ENCODE measurements at regions not wholly inside any gene's neighbourhood (a gene's known extent, or its start where the extent isn't known, plus 50 kb on each side); places are given as distances from the start of the nearest gene placed in this dataset.
A peak's percentile ranks its signal among the peaks of the same experiment; 100 is the strongest.

GRCh38 chr12:73731658-73732057 lies 806.0 kb upstream of the ATXN7L3B start:
- H3K4me1 ChIP-seq (ENCODE audit: control insufficient read depth in 4 of 4, insufficient read depth in 4 of 4, low read length in 3 of 4): no peaks in the 10 kb centered on the region
- H3K27ac ChIP-seq (ENCODE audit: low read depth in 1 of 2, low read length in 2 of 2): no peak overlapping the region
- H3K27me3 ChIP-seq (ENCODE audit: control insufficient read depth in 4 of 4, insufficient read depth in 4 of 4, low read length in 3 of 4): no peaks in the 10 kb centered on the region
- WGBS: 69% methylated on average over 1 of the region's 1 CpG
- TF ChIP-seq JUND (IDR thresholded peaks at IDR 0.05): no peak
- no peak for TF ChIP-seq HNF4G (IDR thresholded peaks at IDR 0.05)
- no peak for TF ChIP-seq MAX (IDR thresholded peaks at IDR 0.05)
- TF ChIP-seq, protein P1, sequence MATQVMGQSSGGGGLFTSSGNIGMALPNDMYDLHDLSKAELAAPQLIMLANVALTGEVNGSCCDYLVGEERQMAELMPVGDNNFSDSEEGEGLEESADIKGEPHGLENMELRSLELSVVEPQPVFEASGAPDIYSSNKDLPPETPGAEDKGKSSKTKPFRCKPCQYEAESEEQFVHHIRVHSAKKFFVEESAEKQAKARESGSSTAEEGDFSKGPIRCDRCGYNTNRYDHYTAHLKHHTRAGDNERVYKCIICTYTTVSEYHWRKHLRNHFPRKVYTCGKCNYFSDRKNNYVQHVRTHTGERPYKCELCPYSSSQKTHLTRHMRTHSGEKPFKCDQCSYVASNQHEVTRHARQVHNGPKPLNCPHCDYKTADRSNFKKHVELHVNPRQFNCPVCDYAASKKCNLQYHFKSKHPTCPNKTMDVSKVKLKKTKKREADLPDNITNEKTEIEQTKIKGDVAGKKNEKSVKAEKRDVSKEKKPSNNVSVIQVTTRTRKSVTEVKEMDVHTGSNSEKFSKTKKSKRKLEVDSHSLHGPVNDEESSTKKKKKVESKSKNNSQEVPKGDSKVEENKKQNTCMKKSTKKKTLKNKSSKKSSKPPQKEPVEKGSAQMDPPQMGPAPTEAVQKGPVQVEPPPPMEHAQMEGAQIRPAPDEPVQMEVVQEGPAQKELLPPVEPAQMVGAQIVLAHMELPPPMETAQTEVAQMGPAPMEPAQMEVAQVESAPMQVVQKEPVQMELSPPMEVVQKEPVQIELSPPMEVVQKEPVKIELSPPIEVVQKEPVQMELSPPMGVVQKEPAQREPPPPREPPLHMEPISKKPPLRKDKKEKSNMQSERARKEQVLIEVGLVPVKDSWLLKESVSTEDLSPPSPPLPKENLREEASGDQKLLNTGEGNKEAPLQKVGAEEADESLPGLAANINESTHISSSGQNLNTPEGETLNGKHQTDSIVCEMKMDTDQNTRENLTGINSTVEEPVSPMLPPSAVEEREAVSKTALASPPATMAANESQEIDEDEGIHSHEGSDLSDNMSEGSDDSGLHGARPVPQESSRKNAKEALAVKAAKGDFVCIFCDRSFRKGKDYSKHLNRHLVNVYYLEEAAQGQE (IDR thresholded peaks at IDR 0.05): no peak
- TF ChIP-seq, protein P2, sequence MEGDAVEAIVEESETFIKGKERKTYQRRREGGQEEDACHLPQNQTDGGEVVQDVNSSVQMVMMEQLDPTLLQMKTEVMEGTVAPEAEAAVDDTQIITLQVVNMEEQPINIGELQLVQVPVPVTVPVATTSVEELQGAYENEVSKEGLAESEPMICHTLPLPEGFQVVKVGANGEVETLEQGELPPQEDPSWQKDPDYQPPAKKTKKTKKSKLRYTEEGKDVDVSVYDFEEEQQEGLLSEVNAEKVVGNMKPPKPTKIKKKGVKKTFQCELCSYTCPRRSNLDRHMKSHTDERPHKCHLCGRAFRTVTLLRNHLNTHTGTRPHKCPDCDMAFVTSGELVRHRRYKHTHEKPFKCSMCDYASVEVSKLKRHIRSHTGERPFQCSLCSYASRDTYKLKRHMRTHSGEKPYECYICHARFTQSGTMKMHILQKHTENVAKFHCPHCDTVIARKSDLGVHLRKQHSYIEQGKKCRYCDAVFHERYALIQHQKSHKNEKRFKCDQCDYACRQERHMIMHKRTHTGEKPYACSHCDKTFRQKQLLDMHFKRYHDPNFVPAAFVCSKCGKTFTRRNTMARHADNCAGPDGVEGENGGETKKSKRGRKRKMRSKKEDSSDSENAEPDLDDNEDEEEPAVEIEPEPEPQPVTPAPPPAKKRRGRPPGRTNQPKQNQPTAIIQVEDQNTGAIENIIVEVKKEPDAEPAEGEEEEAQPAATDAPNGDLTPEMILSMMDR (IDR thresholded peaks at IDR 0.05; ENCODE audit: low read depth, low read length, missing input control): no peak
- TF ChIP-seq SP1 (IDR thresholded peaks at IDR 0.05): no peak
- no peak for TF ChIP-seq RAD21 (IDR thresholded peaks at IDR 0.05)
- TF ChIP-seq RXRA (IDR thresholded peaks at IDR 0.05): no peak
- no peaks in the 10 kb centered on the region for H3K36me3 ChIP-seq (ENCODE audit: control insufficient read depth in 4 of 4, insufficient read depth in 3 of 4, low read depth in 1 of 4, low read length in 3 of 4)
- no peak for DNase-seq (ENCODE audit: low spot score)
- H3K9me3 ChIP-seq (ENCODE audit: control insufficient read depth in 4 of 4, low read length in 3 of 4): no peaks in the 10 kb centered on the region
- no peak overlapping the region for H3K9ac ChIP-seq (ENCODE audit: low read depth in 1 of 2, low read length in 2 of 2)
- no peak overlapping the region for H3K4me3 ChIP-seq (ENCODE audit: low read depth in 1 of 3, low read length in 3 of 3)

DNA sequence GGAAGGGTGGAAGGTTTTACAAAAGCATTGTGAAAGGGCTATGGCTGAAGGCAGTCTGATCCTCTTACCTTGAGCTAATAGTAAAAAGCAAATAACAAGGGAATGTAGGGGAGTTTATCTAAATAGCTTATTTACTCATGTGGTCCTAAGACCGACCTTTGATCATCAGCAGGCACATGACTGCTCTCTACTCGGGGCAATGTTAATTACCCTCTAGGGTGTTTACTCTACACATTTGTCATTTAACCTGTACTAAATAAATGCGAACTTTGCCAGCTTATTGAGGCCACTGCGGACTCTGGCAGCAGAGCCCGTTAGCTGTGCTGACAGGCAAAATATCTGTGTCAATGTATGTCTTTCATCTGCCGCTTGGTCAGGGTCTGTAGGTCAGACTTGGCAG lies 768.3 kb upstream of the ATXN7L3B start:
- Histone ChIP-seq H3K27me3 (ENCODE audit: control insufficient read depth in 4 of 4, insufficient read depth in 4 of 4, low read length in 3 of 4) (no peaks in the 10 kb centered on the region), H3K9me3 (ENCODE audit: control insufficient read depth in 4 of 4, low read length in 3 of 4) (peaks cover 2 to 11% (median 3%) of the 10 kb centered on the region in 4 donors), H3K4me1 (ENCODE audit: control insufficient read depth in 4 of 4, insufficient read depth in 4 of 4, low read length in 3 of 4) (peaks cover 0 to 4% (median 0%) of the 10 kb centered on the region in 4 donors), H3K4me3 (ENCODE audit: low read depth in 1 of 3, low read length in 3 of 3) (no peak overlapping the region), H3K9ac (ENCODE audit: low read depth in 1 of 2, low read length in 2 of 2) (no peak overlapping the region), H3K27ac (ENCODE audit: low read depth in 1 of 2, low read length in 2 of 2) (no peak overlapping the region), H3K36me3 (ENCODE audit: control insufficient read depth in 4 of 4, insufficient read depth in 3 of 4, low read depth in 1 of 4, low read length in 3 of 4) (no peaks in the 10 kb centered on the region)
- WGBS: 34% methylated on average over 6 of the region's 6 CpGs
- DNase-seq (ENCODE audit: low spot score): no peak
- no peak for TF ChIP-seq NR2F2 (IDR thresholded peaks at IDR 0.05)
- TF ChIP-seq, protein P2 (IDR thresholded peaks at IDR 0.05; ENCODE audit: low read depth, low read length, missing input control): no peak
- TF ChIP-seq FOXA2 (IDR thresholded peaks at IDR 0.05): peak; percentile 41
- TF ChIP-seq RAD21 (IDR thresholded peaks at IDR 0.05): no peak
- peak; percentile 54 to 62 for TF ChIP-seq HNF4A (conservative IDR thresholded peaks at IDR 0.05)
- TF ChIP-seq TAF1 (conservative IDR thresholded peaks at IDR 0.05): no peak
- peak in 1 of 2 donors; percentile 29 for TF ChIP-seq RXRA (IDR thresholded peaks at IDR 0.05)
- no peak for TF ChIP-seq EGR1 (IDR thresholded peaks at IDR 0.05; ENCODE audit: low read depth in 2 of 2)
- TF ChIP-seq, protein P3, sequence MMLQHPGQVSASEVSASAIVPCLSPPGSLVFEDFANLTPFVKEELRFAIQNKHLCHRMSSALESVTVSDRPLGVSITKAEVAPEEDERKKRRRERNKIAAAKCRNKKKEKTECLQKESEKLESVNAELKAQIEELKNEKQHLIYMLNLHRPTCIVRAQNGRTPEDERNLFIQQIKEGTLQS (IDR thresholded peaks at IDR 0.05): no peak
- TF ChIP-seq SP1 (IDR thresholded peaks at IDR 0.05): peak; percentile 23
- TF ChIP-seq FOXA1 (IDR thresholded peaks at IDR 0.05): no peak
